ENCODE measurements at regions not wholly inside any gene's neighbourhood (a gene's known extent, or its start where the extent isn't known, plus 50 kb on each side); places are given as distances from the start of the nearest gene placed in this dataset.
"Not testable (repeated sequence)": the region's sequence is repeated elsewhere in the genome, so short reads cannot be mapped to it uniquely, and the experiment has no call there.

DNA sequence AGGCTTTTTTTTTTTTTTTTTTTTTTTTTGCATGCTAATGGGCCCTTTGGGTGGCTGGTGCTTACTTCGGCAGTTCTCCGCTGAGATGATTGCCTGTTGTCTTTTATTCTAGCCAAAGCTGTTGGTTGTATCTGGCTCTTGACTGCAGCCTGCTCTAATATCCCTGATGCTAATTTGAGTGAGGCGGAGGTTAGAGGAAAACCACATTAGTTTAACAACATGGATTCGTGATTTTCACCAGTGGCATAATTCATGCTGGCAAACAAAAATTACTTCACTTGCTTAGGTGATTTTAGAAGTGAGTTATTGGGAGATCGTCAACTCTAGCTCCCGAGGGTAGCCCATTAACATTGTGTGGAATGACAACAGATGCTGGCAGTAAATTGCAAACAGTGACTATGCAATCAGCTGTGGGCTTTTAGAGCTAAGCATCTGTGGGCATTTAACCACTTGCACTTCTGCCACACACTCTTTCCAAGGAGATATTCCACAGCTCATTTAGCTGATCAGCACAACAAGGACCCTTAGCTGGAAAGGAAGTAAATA, 97.6 kb upstream of the ZDHHC17 start:
- peak; percentile 74 for DNase-seq

DNA sequence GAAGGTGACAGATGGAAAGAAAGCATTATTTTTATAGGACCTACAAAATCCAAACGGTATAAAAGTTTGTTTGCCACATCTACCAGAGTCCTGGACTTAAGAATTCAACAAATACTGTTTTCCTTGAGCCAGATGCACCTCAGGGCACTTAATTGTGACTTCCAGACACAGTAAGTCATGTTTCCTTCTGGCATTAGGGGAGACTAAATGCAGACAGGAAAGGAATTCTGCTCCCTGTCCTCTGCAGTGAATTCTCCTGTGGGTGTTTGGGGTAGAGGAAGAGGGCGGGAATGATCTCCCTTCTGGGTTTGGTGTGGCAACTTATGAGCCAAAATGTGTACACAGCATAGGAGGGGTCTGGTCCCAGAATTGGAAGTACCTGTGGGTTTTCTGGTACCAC, 93.9 kb upstream of the ZDHHC17 start:
- DNase-seq, result no peak

DNA sequence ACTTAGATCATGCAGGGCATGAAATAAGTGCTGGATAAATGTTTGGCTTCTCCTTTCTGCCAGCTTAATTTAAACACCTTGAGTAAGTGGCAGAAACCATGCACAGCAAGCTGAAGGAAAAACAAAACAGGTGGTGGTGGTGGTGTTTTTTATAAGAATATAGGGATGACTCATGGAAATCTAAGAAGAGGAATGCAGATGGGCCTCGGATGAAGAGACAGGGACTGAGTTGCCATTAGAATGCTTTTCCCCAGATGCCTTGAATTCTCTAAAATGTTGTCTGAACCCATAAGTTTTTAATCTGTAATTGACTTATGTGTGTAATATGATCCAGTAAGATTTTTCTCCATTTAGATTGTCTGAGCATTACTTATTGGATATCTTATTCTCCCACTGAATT, 93.1 kb upstream of the ZDHHC17 start:
- no peak for DNase-seq

DNA sequence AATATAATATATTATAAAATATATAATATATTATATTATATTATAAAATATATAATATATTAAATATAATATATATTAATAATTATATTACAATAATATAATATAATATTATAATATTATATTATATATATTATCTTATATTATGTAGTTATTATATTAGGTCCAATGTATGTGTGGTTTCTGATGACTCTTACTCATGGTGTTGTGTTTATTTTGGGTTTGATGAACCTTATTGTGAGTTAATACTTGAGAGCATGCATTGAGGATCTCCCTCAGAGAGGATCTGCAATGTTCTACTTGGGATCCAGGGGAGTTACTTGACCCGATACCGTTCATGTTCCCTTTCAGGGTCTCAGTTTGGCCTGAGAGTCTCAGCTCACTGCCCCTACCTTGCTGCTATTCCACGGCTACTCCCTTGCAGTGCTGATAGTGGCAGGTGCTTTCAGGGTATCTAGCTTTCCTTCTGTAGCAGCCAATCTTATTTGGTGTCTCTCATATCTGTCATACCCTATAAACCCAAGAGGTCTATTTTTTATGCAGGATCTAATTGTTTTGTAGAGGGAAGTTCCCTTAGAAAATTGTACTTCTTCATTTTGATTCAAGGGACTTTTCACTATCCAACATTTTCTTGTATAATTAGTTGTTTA, 89.1 kb upstream of the ZDHHC17 start:
- DNase-seq, result no peak

DNA sequence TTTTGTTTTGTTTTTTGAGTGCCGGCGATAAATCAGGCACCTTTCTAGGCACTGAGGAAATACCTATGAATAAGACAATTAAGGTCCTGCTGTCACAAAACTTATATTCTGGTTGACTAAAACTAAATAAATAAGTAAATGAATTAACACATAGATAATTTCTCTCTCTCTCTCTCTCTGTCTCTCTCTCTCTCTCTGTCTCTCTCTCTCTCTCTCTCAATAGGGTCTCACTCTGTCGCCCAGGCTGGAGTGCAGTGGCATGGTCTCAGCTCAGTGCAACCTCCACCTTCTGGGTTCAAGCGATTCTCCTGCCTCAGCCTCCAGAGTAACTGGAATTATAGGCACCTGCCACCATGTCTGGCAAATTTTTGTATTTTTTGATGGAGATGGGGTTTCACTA, 87.7 kb upstream of the ZDHHC17 start:
- DNase-seq, result not testable (repeated sequence)

DNA sequence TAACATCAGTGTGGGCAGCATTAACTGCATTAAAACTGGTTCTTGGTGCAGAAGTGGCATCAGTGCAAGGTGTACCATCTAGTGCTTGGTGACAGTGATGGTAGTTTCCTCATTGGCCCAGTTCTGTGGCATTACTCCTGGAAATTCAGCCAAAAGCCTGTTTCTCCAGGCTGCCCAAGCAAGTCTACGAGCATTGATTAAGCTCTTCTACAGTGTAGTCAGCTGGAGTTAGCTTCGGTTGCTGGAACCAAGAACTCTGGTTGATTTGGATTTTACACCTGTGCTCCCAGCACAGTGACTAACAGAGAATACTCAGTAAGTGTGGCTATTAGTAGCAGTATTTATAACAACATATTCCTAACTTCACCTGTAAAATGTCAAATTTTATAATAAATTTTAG, 84.9 kb upstream of the ZDHHC17 start:
- DNase-seq, result no peak

DNA sequence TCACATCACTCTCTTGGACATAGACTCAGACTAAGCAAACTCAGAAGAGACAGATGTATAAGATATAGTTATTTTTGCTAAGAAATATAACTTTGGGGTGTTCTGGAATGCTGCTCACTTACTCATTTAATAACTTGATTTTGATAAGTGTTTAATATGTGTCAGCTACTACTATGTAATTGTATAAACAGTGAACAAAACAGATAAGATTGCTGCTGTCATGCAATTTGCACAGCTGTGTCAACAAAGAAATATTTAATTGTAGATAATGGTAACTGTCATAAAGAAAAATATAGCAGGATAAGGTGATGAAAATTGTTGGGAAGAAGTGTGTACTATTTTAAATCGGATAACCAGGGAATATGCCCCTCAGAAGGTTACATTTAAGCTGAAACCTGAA, 84.1 kb upstream of the ZDHHC17 start:
- DNase-seq, result no peak

DNA sequence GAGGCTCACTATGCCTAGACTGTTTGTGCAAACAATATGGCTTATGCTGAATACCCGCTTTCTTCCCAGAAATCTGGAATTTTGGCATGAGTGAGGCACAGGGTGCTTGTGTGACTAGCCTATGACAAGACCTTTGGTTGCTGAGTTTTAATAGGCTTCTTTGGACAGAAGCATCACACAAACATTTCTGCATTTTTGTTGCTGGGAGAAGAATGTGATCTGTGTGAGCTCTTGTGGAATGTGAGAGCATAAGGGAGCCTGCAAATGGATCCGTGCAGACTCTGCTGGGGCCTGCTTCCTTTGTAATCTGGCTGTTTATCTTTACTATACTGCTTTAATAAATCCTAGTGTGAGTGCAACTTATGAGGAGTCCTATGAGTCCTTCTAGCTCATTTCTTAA, 83.0 kb upstream of the ZDHHC17 start:
- no peak for DNase-seq

DNA sequence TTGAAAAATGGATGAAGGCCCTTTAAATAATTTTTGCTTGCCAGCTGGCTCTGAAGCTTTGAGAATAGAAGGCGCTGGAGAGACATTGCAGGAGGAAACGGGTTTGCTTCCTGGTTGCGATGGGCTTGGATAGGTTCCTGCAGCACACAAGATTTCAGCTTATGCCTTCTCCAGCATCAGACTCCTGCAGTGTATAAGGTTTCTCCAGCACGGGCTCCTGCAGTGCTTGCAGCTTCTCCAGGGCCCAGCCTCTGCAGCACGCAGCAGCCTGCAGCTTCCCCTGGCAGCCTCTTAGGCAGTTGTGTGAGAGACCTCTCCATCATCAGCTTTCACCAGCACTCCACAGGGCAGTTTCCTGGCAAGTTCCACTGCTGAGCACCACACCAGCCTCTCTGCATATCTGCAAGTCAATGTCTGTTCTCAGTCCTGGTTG, 78.7 kb upstream of the ZDHHC17 start:
- DNase-seq, result no peak

DNA sequence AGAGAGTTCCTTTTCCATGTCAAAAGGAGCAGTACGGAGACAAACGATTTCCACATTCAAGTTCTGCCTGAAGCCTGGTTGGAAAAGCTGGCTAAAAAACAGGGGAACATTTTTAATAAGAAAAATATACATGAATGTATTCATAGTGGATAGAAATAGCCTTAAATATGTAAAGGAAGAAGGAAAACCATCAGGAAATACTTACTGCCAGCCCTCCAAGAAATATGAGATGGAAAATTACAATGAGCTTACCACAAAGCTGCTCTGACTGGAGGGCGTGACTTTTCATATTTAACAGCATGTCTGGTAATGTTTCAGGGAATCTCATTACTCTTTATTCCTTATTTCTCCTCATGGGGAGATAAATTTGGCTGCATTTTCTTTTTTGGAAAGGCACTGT, 75.9 kb upstream of the ZDHHC17 start:
- no peak for DNase-seq

DNA sequence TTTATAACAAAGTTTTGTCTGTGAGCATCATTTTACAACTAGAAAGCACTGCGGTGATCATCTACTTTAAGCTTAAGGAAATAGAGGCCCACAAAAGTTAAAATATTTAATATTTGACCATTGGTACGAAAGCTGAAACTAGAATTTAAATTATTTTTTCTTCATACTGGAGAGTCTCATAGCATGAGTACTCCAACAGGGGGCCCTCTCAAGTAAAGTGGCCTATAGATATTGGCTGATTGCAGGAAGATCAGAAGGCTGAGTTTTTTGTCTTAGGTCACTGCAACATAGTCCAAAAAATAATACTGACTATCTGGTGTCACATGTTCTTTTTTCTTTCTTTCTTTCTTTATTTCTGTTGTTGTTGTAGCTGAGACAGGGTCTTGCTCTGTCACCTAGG, 75.3 kb upstream of the ZDHHC17 start:
- DNase-seq, result no peak

DNA sequence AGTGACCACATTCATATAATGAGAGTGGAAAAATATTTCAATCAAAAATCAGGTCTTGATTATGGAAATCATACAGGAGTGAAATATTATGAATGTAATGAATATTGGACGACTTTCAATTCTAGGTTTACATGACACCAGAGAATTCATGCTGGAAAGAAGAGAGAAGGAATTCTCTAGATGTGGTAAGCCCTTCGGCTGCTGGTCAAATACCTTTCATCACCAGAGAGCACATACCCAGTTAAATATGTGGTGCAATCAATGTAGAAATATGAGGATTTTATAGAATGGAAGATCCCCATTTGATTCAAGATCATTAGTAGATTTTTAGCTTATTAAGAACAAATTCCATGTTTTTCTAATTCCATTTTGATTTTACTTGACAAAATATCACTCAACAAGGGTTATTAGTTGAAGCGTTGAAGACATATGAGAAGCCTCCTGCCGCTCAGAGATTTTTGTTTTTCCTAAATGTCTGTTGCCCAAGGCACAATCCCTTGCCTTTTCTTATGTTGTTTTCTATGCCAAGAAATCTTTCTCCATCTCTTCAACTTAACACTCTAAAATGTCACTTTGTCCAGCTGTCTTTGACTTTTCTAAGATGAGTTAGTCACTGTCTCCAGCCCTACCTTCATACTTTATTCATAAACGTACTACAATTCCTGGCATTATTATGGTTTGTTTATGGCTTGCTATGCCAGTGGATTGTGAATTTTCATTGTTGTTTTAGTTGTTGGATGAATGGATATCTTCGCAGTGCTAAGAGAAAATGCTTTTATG, 72.8 kb upstream of the ZDHHC17 start:
- DNase-seq, result no peak

DNA sequence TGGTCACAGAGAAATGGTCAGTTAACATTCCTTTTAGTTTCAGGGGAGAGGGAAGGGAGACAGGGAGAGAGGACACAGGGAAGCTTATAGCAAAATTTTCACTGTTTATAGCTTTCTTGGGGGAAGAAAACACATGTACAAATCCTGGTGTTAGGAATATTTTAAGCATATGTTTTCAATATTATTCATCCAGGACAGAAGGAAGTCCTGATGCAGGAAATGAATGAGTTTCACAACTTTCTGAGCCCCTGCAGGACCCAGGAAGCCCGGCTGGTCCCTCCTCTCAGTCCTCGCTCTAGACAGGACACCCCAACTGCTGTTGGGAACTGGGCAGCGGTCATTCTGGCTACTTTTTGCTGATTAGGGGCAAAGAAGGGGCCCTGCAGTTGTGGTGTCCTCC, 71.1 kb upstream of the ZDHHC17 start:
- no peak for DNase-seq

DNA sequence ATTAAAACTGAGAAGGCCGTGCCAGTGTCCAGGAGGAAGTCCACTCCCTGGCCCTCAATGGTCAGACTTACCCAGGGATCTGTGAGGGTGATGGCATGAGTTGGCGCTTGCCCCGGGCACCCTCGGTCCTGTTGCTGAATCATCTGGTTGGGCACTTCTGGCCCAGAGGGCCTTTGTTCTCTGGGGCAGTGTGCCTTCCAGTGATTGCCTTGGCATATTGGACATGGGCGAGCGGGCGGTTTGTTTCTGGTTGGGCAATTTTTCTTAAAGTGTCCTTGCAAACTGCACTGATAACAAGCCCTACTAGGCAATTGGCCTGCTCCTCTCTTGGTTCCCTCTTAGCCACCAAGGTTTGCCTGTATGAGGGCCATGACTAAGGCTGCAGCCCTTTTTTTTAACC, 69.5 kb upstream of the ZDHHC17 start:
- DNase-seq, result no peak

DNA sequence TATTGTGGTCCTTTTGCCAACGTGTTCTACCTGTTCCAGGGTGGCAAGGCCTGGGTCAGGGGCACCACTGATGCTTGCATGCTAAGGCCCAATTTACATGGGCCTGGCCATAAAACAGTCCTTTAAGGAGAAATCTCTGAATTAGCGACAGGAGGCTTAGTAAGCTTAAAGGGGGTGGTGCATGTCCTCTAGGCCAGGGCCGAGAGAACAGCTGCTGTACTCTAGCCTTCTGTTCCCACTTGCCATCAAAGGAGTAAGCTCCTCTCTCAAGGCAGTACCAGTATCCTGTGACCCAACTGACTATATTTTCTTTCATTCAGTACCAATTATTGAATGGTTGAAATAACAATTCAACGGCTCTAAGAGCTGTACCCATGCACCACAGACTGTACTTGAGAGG, 67.7 kb upstream of the ZDHHC17 start:
- DNase-seq, result no peak

DNA sequence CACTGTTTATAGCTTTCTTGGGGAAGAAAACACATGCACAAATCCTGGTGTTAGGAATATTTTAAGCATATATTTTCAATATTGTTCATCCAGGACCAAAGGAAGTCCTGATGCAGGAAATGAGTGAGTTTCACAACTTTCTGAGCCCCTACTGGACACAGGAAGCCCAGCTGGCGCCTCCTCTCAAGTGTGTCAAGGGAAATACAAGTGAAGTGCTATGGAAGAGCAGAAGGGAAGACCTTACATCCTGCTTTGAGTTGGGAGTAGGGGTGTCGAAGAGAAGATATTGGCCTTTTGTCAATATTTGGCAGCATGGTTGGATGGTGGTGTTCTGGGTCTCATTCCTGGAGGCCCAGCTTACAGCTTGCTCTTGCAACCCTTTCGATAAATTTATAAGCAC, 66.1 kb upstream of the ZDHHC17 start:
- DNase-seq, result no peak

DNA sequence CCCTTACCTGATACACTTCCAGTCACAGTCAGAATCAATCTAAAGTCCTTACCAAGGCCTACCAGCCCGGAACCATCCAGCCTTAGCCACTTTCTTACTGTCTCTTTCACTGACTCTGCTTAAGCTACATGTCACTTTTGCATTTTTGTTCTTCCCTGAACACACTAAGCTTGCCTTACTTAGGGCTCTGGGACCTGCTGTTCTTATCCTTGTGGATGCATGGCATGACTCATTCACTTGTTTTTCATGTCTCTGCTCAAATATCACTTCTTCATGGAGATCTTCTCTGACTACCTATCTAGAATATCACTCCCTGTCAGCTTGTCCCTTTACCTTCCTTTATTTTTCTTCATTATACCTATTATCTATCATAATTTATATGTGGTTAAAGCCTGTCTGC, 65.6 kb upstream of the ZDHHC17 start:
- DNase-seq, result no peak

DNA sequence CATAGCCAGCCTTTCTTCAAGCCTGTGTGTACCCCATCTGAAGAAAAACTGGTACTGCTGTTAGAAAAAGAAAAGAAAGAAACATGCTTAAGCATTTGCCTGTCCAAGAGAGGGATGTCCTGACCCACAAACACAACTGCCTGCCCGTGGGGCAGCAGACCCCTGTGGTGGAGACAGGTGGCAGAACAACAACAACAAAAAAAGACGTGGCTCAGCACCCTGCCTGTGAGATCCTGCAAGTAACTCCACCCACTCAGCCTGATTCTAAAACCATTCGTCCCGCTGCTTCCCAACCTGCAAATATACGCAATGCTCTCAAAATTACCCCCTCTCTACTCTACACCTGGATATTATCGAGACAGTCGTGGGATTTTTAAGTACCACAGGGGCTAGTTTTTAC, 64.9 kb upstream of the ZDHHC17 start:
- no peak for DNase-seq

DNA sequence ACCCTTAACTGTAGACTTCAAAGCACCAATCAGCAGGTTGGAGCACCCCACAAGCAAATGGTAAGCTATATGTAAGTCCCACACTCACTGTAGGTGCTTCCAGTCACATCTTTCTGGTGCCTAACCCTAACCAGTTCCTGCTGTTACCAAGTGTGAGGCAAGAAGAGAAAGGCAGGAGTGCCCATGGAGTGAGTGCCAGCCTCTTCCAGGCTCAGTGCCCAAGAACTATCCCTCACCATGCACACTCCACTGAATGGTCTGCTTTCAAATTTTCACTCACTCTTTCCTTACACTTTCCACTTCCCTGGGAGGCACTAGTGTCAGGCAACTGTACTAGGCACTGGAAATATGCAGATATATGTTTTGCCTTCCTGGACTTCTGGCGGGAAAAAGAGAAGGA, 62.2 kb upstream of the ZDHHC17 start:
- no peak for DNase-seq

DNA sequence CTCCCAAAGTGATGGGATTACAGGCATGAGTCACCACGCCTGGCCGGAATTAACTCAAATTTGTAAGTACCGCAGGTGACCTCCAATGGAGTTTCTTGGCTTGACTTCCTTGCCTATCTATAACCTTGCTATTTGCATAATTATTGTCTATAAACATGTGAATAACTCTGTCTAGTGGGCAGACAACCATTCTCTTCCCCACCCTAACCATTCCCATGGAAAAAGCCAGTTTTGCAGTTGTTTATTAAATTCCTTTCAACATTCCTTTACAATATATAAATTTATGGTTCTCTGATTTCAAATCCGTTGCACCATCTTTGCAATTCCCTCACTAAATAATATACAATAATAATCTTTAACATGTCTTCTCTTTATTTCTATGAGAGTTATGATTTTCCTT, 61.0 kb upstream of the ZDHHC17 start:
- DNase-seq, result no peak

DNA sequence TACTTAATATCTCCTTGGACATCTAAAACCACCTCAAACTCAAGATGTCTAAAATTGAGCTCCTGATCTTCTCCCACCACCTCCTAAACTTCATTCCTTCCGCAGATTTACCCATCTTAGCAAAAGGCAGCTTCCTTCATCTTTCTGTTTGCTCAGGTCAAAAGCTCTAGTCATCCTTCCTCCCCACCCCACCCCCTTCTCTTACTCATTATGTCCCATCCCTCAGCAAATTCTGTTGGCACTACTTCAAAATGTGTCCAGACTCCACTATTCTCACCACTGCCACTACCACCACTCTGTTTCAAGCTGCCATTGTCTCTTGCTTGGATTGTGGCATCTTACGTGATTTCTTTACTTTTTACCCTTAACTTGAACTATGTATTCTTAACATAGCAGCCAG, 59.2 kb upstream of the ZDHHC17 start:
- DNase-seq, result no peak

DNA sequence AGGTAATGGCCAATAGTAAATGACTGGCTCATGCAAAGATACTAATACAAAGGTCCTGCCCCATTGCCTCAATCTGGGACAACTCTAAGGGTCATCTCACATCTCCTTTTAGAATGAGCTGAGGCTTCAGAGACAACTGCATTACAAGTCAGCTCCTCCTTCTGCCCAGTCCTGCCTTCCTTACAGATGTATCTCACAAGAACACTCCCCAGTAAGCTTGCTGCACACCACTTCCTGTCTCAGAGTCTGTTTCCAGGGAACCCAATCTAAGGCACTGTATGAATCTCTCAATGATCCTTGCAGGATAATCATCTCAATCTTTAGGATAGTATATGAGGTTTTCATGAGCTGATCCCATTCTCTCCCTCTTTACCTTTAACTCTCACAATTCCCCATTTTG, 57.8 kb upstream of the ZDHHC17 start:
- no peak for DNase-seq

DNA sequence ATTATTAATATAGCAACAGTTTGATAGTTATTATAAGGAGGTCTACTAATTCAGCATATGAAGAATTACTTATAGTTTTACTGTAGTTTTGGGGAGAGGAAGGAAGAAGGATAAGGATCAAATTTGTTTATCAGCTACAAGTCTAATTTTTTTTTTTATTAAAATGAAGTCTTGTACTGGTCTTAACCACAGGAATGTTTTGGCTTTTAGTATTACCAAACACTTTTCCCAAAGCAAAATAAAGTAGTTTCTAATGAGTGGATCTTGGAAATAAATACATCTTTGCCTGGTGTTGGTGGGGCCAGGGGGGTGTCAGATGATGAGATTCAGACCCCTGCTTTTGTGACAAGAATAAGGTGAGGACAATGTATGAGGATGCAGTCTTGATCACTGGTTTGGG, 57.2 kb upstream of the ZDHHC17 start:
- no peak for DNase-seq

DNA sequence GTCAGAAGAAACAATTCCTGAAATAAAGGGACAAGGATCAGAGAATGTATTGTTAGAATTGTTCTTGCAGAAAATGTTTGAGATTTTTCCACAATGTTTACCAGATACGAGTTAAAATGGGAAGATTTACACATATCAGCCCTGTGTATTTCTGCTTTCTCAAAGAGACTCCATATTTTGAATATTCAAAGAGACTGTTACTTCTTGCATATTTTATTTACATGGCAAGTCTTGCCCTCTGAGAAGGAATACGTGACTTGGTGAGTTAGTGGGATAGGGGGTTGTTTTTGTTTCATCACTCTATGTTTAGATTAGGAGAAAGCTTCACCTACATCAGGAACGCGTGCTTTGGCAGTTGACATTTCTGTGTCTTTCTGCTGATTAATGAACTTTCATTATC, 56.1 kb upstream of the ZDHHC17 start:
- no peak for DNase-seq

DNA sequence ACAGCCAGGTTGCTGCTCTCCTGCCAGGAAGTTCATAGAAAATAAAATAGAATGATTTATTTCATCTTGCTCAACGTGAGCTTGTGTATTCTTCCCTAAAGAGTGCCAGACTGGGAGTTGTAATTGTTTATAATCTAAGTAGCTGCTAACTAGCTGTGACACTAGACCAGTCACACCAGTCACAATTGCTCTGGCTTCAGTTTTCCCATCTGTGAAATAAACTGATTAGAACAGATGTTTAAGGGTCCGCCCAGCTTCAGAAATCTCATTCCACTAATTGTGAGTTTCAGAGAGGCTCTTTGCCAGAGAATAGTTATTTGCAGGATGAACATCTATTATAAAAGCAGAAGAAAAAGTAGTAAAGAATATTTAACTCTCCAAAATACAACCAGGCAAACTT, 55.6 kb upstream of the ZDHHC17 start:
- no peak for DNase-seq
